ENCODE measurements at regions not wholly inside any gene's neighbourhood (a gene's known extent, or its start where the extent isn't known, plus 50 kb on each side); places are given as distances from the start of the nearest gene placed in this dataset.

DNA sequence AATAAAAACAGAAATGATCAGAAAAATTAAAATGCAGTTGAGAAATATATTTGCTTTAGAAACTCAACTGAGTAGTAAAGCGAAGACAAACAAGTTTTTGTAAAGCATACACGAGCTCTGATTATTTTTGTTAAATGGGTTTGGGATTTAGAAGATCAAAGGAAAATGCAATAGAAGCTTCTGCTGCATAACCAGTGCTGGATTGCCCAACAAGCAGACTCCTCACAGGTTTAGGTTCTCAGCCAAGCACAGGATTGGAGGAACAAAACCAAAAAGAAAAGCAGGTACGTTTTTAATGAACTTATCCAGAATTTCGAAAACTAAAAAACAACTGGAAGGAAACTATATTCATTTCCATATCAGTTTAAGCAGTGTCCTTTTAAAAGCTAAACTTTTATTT lies 423.8 kb downstream of the TMEM161B start:
- Histone ChIP-seq H3K27ac (ENCODE audit: low read depth) (no peak overlapping the region), H3K4me3 (no peak overlapping the region), H2AFZ (no peak overlapping the region), H3K4me2 (no peak overlapping the region), H3K79me2 (replicated peaks; ENCODE audit: insufficient read depth) (no peaks in the 10 kb centered on the region), H3K36me3 (ENCODE audit: insufficient read depth) (peaks cover 4% of the 10 kb centered on the region; the same call in 1 of the 2 replicates), H3K27me3 (ENCODE audit: insufficient read depth) (no peaks in the 10 kb centered on the region), H3K4me1 (ENCODE audit: insufficient read depth) (peaks cover 6% of the 10 kb centered on the region), H3K9me2 (ENCODE audit: insufficient read depth) (no peaks in the 10 kb centered on the region; the same call in none of the 2 replicates), H4K20me1 (replicated peaks; ENCODE audit: insufficient read depth) (no peaks in the 10 kb centered on the region), H3F3A (replicated peaks; ENCODE audit: low read depth) (no peaks in the 10 kb centered on the region)
- Mint-ChIP-seq H3K9me3 (peaks cover 9% of the 10 kb centered on the region), H3K27me3 (ENCODE audit: insufficient read depth, low read depth, poor library complexity) (no peaks in the 10 kb centered on the region), H3K27ac (no peak overlapping the region), H3K36me3 (ENCODE audit: low read depth) (peaks cover 4% of the 10 kb centered on the region; the same call in 1 of the 3 replicates), H3K4me3 (no peak overlapping the region), H3K4me1 (peaks cover 10% of the 10 kb centered on the region)
- no peak for DNase-seq (ENCODE audit: low spot score)
- ATAC-seq, result no peak
- TF ChIP-seq, protein P1, sequence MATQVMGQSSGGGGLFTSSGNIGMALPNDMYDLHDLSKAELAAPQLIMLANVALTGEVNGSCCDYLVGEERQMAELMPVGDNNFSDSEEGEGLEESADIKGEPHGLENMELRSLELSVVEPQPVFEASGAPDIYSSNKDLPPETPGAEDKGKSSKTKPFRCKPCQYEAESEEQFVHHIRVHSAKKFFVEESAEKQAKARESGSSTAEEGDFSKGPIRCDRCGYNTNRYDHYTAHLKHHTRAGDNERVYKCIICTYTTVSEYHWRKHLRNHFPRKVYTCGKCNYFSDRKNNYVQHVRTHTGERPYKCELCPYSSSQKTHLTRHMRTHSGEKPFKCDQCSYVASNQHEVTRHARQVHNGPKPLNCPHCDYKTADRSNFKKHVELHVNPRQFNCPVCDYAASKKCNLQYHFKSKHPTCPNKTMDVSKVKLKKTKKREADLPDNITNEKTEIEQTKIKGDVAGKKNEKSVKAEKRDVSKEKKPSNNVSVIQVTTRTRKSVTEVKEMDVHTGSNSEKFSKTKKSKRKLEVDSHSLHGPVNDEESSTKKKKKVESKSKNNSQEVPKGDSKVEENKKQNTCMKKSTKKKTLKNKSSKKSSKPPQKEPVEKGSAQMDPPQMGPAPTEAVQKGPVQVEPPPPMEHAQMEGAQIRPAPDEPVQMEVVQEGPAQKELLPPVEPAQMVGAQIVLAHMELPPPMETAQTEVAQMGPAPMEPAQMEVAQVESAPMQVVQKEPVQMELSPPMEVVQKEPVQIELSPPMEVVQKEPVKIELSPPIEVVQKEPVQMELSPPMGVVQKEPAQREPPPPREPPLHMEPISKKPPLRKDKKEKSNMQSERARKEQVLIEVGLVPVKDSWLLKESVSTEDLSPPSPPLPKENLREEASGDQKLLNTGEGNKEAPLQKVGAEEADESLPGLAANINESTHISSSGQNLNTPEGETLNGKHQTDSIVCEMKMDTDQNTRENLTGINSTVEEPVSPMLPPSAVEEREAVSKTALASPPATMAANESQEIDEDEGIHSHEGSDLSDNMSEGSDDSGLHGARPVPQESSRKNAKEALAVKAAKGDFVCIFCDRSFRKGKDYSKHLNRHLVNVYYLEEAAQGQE (IDR thresholded peaks at IDR 0.05; ENCODE audit: unreplicated experiment), result no peak

- Histone ChIP-seq H3K27ac (ENCODE audit: low read depth) (no peak overlapping the region), H3K4me2 (no peak overlapping the region), H3K4me3 (no peak overlapping the region), H3F3A (replicated peaks; ENCODE audit: low read depth) (no peaks in the 10 kb centered on the region), H4K20me1 (replicated peaks; ENCODE audit: insufficient read depth) (no peaks in the 10 kb centered on the region), H3K36me3 (ENCODE audit: insufficient read depth) (peaks cover 4% of the 10 kb centered on the region; the same call in 1 of the 2 replicates), H3K27me3 (ENCODE audit: insufficient read depth) (no peaks in the 10 kb centered on the region), H3K9me2 (ENCODE audit: insufficient read depth) (no peaks in the 10 kb centered on the region; the same call in none of the 2 replicates), H3K4me1 (ENCODE audit: insufficient read depth) (peaks cover 6% of the 10 kb centered on the region), H2AFZ (no peak overlapping the region), H3K79me2 (replicated peaks; ENCODE audit: insufficient read depth) (no peaks in the 10 kb centered on the region)
- DNase-seq (ENCODE audit: low spot score) (no peak), ATAC-seq (no peak)
- Mint-ChIP-seq H3K27ac (no peak overlapping the region), H3K4me1 (peaks cover 10% of the 10 kb centered on the region), H3K9me3 (peaks cover 13% of the 10 kb centered on the region), H3K27me3 (ENCODE audit: insufficient read depth, low read depth, poor library complexity) (no peaks in the 10 kb centered on the region), H3K36me3 (ENCODE audit: low read depth) (peaks cover 5% of the 10 kb centered on the region; the same call in 1 of the 3 replicates), H3K4me3 (no peak overlapping the region)
- TF ChIP-seq CREB1 (CRISPR knock-in tag; IDR thresholded peaks at IDR 0.05; ENCODE audit: low read depth) (no peak), EZH2phosphoT487 (IDR thresholded peaks at IDR 0.05; ENCODE audit: unreplicated experiment) (no peak), STAT1 (IDR thresholded peaks at IDR 0.05; ENCODE audit: unreplicated experiment) (no peak), JUNB (IDR thresholded peaks at IDR 0.05; ENCODE audit: unreplicated experiment) (no peak), CTCF (conservative IDR thresholded peaks at IDR 0.05; ENCODE audit: low read depth in 2 of 2) (peak; percentile 23 to 34; a peak in 2 of 4 replicates)
- TF ChIP-seq, protein P1 (IDR thresholded peaks at IDR 0.05; ENCODE audit: unreplicated experiment), result no peak
These were observed 424.2 kb downstream of the TMEM161B start for GRCh38 chr5:87844449-87844848.

Measured in GM23338 (cell line).